OCI-LY1 (cell line): ENCODE measurements at regions not wholly inside any gene's neighbourhood (a gene's known extent, or its start where the extent isn't known, plus 50 kb on each side); places are given as distances from the start of the nearest gene placed in this dataset.

ENCODE experiments used
- H2AFZ ChIP-seq: fragments of 200-600 bp; sonication (generic), shearing (Covaris generic); 2 replicates; pipeline ENCODE4 v1.6.0; 2014; ENCODE audit warnings: antibody characterized with exemption, mild to moderate bottlenecking, low read length
- H3F3A ChIP-seq: fragments of 200-600 bp; sonication (generic), shearing (Covaris generic); 2 replicates; pipeline ENCODE4 v1.6.0; 2014; ENCODE audit warnings: mild to moderate bottlenecking, antibody characterized with exemption, low read length, moderate library complexity; ENCODE audit not compliant: insufficient read depth
- H3K27ac ChIP-seq: fragments of 200-600 bp; sonication (generic); 2 replicates; pipeline ENCODE4 v1.5.1; 2014; ENCODE audit warnings: low read length, mixed run types, mild to moderate bottlenecking, low read depth; ENCODE audit not compliant: poor library complexity, severe bottlenecking
- H3K27me3 ChIP-seq: fragments of 200-600 bp; sonication (generic); 2 replicates; pipeline ENCODE4 v1.6.0; 2014; ENCODE audit warnings: antibody characterized with exemption, mild to moderate bottlenecking, low read length, moderate library complexity; ENCODE audit not compliant: insufficient read depth
- H3K36me3 ChIP-seq: fragments of 200-600 bp; sonication (generic); 2 replicates; pipeline ENCODE4 v1.6.1; 2014; ENCODE audit warnings: mild to moderate bottlenecking, antibody characterized with exemption, low read length, moderate library complexity, mixed read lengths; ENCODE audit not compliant: insufficient read depth
- H3K4me1 ChIP-seq: fragments of 200-600 bp; sonication (generic); 2 replicates; pipeline ENCODE4 v1.5.1; 2014; ENCODE audit warnings: mild to moderate bottlenecking, low read length, moderate library complexity; ENCODE audit not compliant: insufficient read depth, severe bottlenecking
- H3K4me2 ChIP-seq: fragments of 200-600 bp; sonication (generic), shearing (Covaris generic); 2 replicates; pipeline ENCODE4 v1.6.1; 2014; ENCODE audit warnings: low read length
- H3K4me3 ChIP-seq: fragments of 200-600 bp; sonication (generic); 2 replicates; pipeline ENCODE4 v1.5.1; 2014; ENCODE audit warnings: low read length, low read depth, mild to moderate bottlenecking, mixed read lengths; ENCODE audit not compliant: poor library complexity, severe bottlenecking
- H3K79me2 ChIP-seq: fragments of 200-600 bp; shearing (Covaris generic); 2 replicates; pipeline ENCODE4 v1.6.1; 2016; ENCODE audit warnings: mixed run types, low read length, mixed read lengths; ENCODE audit not compliant: insufficient read depth
- H3K9ac ChIP-seq: fragments of 200-600 bp; sonication (generic), shearing (Covaris generic); 2 replicates; pipeline ENCODE4 v1.6.1; 2014; ENCODE audit warnings: mild to moderate bottlenecking, low read length, mixed read lengths
- H3K9me2 ChIP-seq: fragments of 200-600 bp; sonication (generic), shearing (Covaris generic); 2 replicates; pipeline ENCODE4 v1.6.1; 2014; ENCODE audit warnings: low read depth, mild to moderate bottlenecking, low read length, mixed read lengths
- H3K9me3 ChIP-seq: fragments of 200-600 bp; shearing (Covaris generic); 2 replicates; pipeline ENCODE4 v1.6.1; 2014; ENCODE audit warnings: low read length, mixed read lengths
- H4K20me1 ChIP-seq: fragments of 200-600 bp; sonication (generic), shearing (Covaris generic); 2 replicates; pipeline ENCODE4 v1.6.0; 2016; ENCODE audit warnings: mild to moderate bottlenecking, low read length; ENCODE audit not compliant: insufficient read depth
- EZH2 ChIP-seq: fragments of 200-600 bp; sonication (generic), shearing (Covaris generic); IDR thresholded peaks from 2 replicates; pipeline ENCODE4 v1.8.0; 2017; ENCODE audit warnings: borderline replicate concordance, mixed run types, mild to moderate bottlenecking, antibody characterized with exemption, low read length, moderate library complexity, mixed read lengths
- TF ChIP-seq, protein P1 (sequence below): fragments of 200-600 bp; sonication (generic), shearing (Covaris generic); IDR thresholded peaks from 2 replicates; pipeline ENCODE4 v1.5.1; 2017; ENCODE audit warnings: mild to moderate bottlenecking, antibody characterized with exemption, low read length, moderate library complexity, mixed read lengths

DNA sequence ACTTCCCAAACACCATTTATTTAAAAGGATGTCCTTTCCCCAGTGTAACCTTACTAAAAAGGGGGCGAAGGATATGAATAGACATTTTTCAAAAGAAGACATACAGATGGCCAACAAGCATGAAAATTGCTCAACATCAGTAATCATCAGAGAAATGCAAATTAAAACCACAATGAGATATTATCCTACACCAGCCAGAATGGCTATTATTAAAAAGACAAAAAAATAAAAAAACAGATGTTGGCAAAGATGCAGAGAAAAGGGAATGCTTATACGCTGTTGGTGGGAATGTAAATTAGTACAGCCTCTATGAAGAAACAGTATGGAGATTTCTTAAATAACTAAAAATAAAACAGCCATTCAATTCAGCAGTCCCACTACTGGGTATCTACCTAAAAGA, 142.3 kb upstream of the NT5C1B start:
- H3K9ac ChIP-seq = no peak overlapping the region
- no peak overlapping the region for H3K4me2 ChIP-seq
- no peaks in the 10 kb centered on the region for H3K9me2 ChIP-seq
- no peaks in the 10 kb centered on the region for H3K79me2 ChIP-seq
- H3F3A ChIP-seq = 0 out of 2 replicates have a peak, but pooled peaks cover 3% of the 10 kb centered on the region
- H3K4me1 ChIP-seq = no peaks in the 10 kb centered on the region
- H3K27me3 ChIP-seq = no peaks in the 10 kb centered on the region
- no peaks in the 10 kb centered on the region for H3K9me3 ChIP-seq
- no peak overlapping the region for H3K4me3 ChIP-seq
- H2AFZ ChIP-seq = no peak overlapping the region
- TF ChIP-seq, protein P1, sequence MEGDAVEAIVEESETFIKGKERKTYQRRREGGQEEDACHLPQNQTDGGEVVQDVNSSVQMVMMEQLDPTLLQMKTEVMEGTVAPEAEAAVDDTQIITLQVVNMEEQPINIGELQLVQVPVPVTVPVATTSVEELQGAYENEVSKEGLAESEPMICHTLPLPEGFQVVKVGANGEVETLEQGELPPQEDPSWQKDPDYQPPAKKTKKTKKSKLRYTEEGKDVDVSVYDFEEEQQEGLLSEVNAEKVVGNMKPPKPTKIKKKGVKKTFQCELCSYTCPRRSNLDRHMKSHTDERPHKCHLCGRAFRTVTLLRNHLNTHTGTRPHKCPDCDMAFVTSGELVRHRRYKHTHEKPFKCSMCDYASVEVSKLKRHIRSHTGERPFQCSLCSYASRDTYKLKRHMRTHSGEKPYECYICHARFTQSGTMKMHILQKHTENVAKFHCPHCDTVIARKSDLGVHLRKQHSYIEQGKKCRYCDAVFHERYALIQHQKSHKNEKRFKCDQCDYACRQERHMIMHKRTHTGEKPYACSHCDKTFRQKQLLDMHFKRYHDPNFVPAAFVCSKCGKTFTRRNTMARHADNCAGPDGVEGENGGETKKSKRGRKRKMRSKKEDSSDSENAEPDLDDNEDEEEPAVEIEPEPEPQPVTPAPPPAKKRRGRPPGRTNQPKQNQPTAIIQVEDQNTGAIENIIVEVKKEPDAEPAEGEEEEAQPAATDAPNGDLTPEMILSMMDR = no peak
- TF ChIP-seq EZH2 = no peak
- no peaks in the 10 kb centered on the region for H3K36me3 ChIP-seq
- no peak overlapping the region for H3K27ac ChIP-seq
- no peaks in the 10 kb centered on the region for H4K20me1 ChIP-seq

DNA sequence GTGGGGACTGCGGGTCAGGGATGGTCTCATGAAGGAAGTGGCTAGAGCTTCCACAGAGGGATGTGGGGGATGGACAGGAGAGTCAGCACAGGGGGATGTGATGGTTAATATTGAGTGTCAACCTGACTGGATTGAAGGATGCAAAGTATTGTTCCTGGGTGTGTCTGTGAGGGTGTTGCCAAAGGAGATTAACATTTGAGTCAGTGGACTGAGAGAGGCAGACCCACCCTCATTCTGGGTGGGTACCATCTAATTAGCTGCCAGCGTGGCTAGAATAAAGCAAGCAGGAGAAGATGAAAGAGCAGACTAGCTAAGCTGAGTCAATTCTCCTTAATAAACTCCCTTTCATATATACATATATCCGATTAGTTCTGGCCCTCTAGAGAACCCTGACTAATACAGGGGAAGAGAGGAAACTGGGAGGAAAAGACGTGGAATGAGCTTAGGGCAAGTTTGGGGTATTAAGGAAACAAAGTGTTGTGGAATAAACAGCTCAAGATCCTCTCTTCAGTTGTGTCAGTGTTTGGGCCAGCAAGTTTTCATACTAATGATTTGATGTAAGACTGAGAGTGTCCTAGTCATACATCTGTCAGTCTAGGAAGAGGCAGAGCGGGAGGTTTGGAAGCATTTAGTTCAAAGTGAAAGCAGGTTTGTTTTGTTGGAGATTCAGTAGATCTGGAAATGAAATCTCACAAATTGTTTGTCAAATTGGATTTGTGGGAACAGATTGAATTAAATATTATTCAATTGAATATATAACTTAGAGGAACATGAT, 135.2 kb upstream of the NT5C1B start:
- H3F3A ChIP-seq = 0 out of 2 replicates have a peak, but pooled peaks cover 3% of the 10 kb centered on the region
- no peaks in the 10 kb centered on the region for H3K27me3 ChIP-seq
- H3K36me3 ChIP-seq = no peaks in the 10 kb centered on the region
- no peak overlapping the region for H3K4me2 ChIP-seq
- no peaks in the 10 kb centered on the region for H3K9me2 ChIP-seq
- H4K20me1 ChIP-seq = no peaks in the 10 kb centered on the region
- H3K9me3 ChIP-seq = no peaks in the 10 kb centered on the region
- no peak overlapping the region for H3K9ac ChIP-seq
- H2AFZ ChIP-seq = no peak overlapping the region
- H3K79me2 ChIP-seq = no peaks in the 10 kb centered on the region
- TF ChIP-seq, protein P1 = no peak
- TF ChIP-seq EZH2 = no peak
- H3K4me1 ChIP-seq = no peaks in the 10 kb centered on the region
- H3K4me3 ChIP-seq = no peak overlapping the region
- H3K27ac ChIP-seq = no peak overlapping the region

DNA sequence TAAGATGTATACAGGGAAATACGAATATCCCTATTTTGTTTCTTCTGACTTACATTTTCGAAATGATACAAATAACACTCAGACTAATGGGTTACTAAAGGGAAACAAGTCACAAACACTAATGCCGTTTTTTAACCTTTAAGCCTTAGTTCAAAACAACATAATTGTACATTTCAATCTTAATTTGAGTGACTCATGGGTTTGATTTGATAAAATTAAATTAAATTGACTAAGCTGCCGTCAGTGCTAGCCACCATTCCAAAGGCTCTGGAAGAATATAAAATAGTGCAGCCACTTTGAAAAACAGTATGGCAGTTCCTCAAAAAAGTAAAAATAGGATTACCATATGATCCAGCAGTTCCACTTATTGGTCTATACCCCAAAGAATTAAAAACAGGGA, 133.8 kb upstream of the NT5C1B start:
- Histone ChIP-seq H3K36me3 (no peaks in the 10 kb centered on the region), H3K4me3 (no peak overlapping the region), H3K79me2 (no peaks in the 10 kb centered on the region), H3K4me2 (no peak overlapping the region), H2AFZ (no peak overlapping the region), H3F3A (0 out of 2 replicates have a peak, but pooled peaks cover 3% of the 10 kb centered on the region), H3K9me3 (no peaks in the 10 kb centered on the region), H4K20me1 (no peaks in the 10 kb centered on the region), H3K27me3 (no peaks in the 10 kb centered on the region), H3K4me1 (no peaks in the 10 kb centered on the region), H3K9ac (no peak overlapping the region), H3K27ac (no peak overlapping the region), H3K9me2 (no peaks in the 10 kb centered on the region)
- TF ChIP-seq EZH2 = no peak
- TF ChIP-seq, protein P1 = no peak
